ENCODE measurements at regions not wholly inside any gene's neighbourhood (a gene's known extent, or its start where the extent isn't known, plus 50 kb on each side); places are given as distances from the start of the nearest gene placed in this dataset.

- TF ChIP-seq GATA2 (IDR thresholded peaks at IDR 0.05; ENCODE audit: low read depth, low read length) (no peak), GATA3 (IDR thresholded peaks at IDR 0.05; ENCODE audit: low read depth, low read length) (no peak)
Measured at GRCh38 chr13:89953581-89953980, 1393.9 kb upstream of the MIR17HG start.

DNA sequence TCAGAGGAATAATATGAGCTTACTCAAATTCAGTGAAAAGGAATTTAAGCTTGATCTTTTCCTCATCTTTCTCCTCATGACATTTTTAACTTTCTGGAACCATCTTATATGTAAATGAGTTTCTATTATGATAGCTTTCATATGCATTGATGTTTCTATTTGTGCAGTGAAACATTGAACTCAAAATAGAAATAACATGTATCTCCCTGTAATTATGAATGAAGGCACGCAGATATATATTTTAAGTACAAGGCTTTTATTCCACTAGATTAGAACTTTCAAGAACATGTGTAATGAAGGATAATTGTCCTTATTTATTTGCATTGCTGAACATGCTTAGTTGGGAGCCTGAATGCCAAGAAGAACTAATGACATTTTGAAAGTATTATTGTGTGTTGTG, 1391.7 kb upstream of the MIR17HG start:
- TF ChIP-seq GATA3 (IDR thresholded peaks at IDR 0.05; ENCODE audit: low read depth, low read length), result no peak
- no peak for TF ChIP-seq GATA2 (IDR thresholded peaks at IDR 0.05; ENCODE audit: low read depth, low read length)

DNA sequence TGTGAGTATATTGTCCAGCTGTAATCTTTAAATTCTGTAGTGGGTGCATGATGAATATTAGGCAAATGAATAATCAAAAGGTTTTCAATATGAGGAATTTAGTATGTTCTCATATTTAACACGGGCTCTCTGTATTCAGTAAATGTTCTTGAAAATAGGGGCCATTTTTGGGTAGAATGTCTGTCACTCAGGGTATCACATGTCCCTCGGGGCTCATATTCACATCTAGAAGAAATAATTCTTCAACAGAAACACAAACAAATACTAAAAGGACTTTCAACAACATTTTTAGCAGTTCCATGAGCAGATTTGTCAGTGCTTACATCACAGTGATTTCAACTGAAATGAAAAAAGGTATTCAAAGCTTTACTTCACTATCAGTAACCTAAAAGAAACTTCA, 1388.4 kb upstream of the MIR17HG start:
- TF ChIP-seq GATA2 (IDR thresholded peaks at IDR 0.05; ENCODE audit: low read depth, low read length), result no peak

DNA sequence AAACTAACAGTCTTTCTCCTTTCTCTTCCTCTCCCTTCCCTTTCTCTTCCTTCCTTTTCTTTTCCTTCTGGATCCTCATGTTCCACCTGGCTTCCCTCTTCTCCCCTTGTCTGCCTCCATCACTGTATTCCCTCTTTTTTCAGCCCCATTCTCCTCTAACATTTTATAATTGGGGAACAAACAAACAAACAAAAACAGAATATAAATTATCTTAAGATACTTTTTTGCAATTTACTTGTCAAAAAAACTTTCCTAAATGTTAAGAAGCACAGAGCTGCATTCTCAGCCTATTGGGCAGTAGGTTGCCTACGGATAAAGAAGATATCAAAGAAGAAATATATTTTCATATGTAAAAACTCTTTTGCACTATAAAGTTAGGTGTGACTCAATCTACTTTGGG, 1382.2 kb upstream of the MIR17HG start:
- TF ChIP-seq GATA3 (IDR thresholded peaks at IDR 0.05; ENCODE audit: low read depth, low read length) (no peak), GATA2 (IDR thresholded peaks at IDR 0.05; ENCODE audit: low read depth, low read length) (no peak)

DNA sequence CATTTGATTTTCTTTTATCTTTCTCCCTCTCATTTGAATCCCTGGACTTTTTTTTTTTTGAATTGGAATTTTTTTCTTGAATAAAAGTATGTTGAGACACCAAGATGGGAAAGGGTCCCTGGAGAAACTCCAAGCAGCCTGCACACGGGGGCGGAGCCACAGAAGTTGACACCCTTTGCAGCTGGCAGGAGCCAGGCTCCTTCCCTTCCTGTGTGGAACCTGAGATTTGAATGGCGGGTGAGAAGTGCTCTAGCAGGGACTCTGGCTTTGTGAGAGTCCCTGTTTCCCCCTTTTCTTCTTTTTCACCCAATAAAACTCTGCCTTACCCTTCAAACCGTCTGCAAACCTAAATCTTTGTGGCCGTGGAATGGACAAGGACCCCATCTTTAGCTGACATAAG, 1381.0 kb upstream of the MIR17HG start:
- no peak for TF ChIP-seq GATA3 (IDR thresholded peaks at IDR 0.05; ENCODE audit: low read depth, low read length)
- no peak for TF ChIP-seq GATA2 (IDR thresholded peaks at IDR 0.05; ENCODE audit: low read depth, low read length)

DNA sequence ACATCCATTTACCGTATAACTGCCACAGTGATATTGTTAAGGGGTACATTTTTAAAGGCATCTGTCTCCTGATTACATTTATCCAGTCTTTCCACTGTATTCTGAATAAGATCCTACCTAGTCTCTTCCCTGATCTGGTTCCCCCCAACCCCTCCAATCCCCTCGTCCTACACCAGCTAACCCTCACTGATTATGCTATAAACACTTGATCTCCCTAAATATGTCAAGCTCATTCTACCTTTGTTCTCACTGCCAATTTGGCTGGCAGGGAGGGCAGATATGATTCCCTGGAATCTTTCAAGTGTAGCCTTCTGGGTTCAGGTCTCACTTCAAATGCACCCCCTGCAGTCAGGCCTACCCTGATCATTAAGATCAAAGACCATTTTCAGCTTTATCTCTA, 1379.8 kb upstream of the MIR17HG start:
- no peak for TF ChIP-seq GATA3 (IDR thresholded peaks at IDR 0.05; ENCODE audit: low read depth, low read length)
- no peak for TF ChIP-seq GATA2 (IDR thresholded peaks at IDR 0.05; ENCODE audit: low read depth, low read length)

- TF ChIP-seq GATA3 (IDR thresholded peaks at IDR 0.05; ENCODE audit: low read depth, low read length), result no peak
- TF ChIP-seq GATA2 (IDR thresholded peaks at IDR 0.05; ENCODE audit: low read depth, low read length), result no peak
Measured at GRCh38 chr13:89968470-89968869, 1379.0 kb upstream of the MIR17HG start.

DNA sequence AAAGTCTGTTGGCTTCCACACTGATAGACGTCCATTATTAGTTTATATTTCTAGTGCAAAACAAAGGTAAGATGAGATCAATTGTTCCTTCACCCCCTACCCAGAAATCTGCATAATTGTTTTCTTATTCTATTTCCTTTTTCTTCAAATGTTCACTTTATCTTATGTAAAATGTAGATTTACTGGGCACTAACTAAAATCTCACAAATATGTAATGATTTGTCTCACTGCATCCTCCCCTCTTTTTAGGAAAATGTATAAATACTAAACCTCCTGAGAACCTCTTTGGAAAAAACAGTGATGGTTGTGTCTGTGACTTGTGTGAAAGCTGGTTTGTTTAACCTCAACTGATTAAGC, 1377.2 kb upstream of the MIR17HG start:
- TF ChIP-seq GATA3 (IDR thresholded peaks at IDR 0.05; ENCODE audit: low read depth, low read length) (no peak), GATA2 (IDR thresholded peaks at IDR 0.05; ENCODE audit: low read depth, low read length) (no peak)

GRCh38 chr13:89977203-89977602, 1370.3 kb upstream of the MIR17HG start:
- TF ChIP-seq GATA2 (IDR thresholded peaks at IDR 0.05; ENCODE audit: low read depth, low read length) (no peak), GATA3 (IDR thresholded peaks at IDR 0.05; ENCODE audit: low read depth, low read length) (no peak)

DNA sequence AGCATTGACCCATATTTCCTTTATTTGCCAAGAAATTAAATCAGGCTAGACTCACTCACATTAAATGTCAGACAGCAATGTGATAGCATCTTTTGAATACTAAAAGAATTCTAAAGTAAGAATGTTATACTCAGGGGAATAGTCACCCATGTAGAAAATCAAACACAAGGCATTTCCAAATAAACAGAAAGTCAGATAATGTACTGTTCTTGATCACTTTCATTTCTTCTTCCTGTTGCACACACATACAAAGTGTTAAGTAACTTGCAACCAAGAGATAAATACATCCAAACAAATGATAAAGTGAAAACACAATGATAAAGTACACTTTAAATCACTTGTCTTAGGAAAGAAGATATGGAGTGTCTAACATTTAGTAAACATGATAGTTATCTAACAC, 1366.6 kb upstream of the MIR17HG start:
- TF ChIP-seq GATA3 (IDR thresholded peaks at IDR 0.05; ENCODE audit: low read depth, low read length) (no peak), GATA2 (IDR thresholded peaks at IDR 0.05; ENCODE audit: low read depth, low read length) (no peak)

DNA sequence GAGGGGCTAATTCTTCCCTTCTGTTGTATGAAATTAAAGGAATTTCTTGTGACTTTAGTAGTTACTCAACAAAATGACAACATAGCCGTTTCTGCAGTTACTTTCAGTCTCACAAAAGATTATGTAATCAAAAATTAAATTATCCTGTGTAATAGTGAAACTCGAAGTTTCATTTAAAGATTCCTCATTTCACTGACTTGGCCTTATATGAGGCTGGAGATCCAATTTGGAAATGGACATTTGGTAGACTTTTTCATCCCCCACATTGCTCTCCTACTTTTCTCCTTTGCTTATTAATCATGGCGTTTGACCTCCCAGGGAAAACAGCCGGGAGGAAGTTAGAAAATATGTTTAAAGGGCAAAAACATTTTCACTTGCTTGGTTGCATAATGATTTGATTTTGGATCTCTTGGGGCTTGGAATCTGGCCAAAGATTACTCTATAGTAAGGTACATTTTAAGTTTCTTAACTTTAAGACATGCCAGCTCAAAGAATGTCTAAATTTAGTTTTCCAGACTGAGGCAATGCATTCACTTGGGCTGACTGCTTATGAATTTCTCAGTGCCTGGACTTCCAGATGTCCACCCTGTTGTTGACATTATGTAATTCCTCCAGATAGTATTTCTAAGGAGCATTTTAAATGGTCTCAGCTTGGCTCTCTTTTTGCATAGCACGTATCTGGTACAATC, 1364.9 kb upstream of the MIR17HG start:
- no peak for TF ChIP-seq GATA2 (IDR thresholded peaks at IDR 0.05; ENCODE audit: low read depth, low read length)
- TF ChIP-seq GATA3 (IDR thresholded peaks at IDR 0.05; ENCODE audit: low read depth, low read length), result no peak

GRCh38 chr13:89988206-89988605, 1359.3 kb upstream of the MIR17HG start:
- TF ChIP-seq GATA3 (IDR thresholded peaks at IDR 0.05; ENCODE audit: low read depth, low read length), result no peak
- TF ChIP-seq GATA2 (IDR thresholded peaks at IDR 0.05; ENCODE audit: low read depth, low read length), result no peak

GRCh38 chr13:90003566-90003965, 1343.9 kb upstream of the MIR17HG start:
- TF ChIP-seq GATA2 (IDR thresholded peaks at IDR 0.05; ENCODE audit: low read depth, low read length) (no peak), GATA3 (IDR thresholded peaks at IDR 0.05; ENCODE audit: low read depth, low read length) (no peak)

- TF ChIP-seq GATA3 (IDR thresholded peaks at IDR 0.05; ENCODE audit: low read depth, low read length) (no peak), GATA2 (IDR thresholded peaks at IDR 0.05; ENCODE audit: low read depth, low read length) (no peak)
Measured at GRCh38 chr13:90008707-90009149, 1338.8 kb upstream of the MIR17HG start.

DNA sequence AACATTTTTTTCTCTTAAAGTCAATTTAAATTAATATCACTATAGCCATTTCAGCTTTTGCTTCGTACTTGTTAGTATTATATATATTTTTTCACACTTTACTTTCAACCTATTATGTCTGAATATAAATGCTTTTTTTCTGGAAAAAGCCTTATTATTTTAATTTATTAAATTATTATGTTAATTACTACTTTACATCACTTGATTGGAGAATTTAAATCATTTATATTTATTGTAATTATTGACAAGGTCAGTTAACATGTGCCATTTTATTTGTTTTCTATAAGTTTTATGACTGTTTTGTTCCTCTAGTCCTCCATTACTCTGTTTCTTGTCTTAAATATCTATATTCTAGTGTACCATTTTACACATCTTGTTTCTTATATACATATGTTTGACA, 1333.4 kb upstream of the MIR17HG start:
- no peak for TF ChIP-seq GATA2 (IDR thresholded peaks at IDR 0.05; ENCODE audit: low read depth, low read length)
- no peak for TF ChIP-seq GATA3 (IDR thresholded peaks at IDR 0.05; ENCODE audit: low read depth, low read length)

Measured in SH-SY5Y (cell line).